SK-N-MC (cell line): ENCODE measurements at regions not wholly inside any gene's neighbourhood (a gene's known extent, or its start where the extent isn't known, plus 50 kb on each side); places are given as distances from the start of the nearest gene placed in this dataset.

Experiments
- DNase-seq: peaks from one replicate; pipeline ENCODE4 v3.0.0-alpha.2; 2011; ENCODE audit warnings: low read depth, low spot score
- H3K27ac ChIP-seq: fragments of 200-600 bp; sonication (generic); 2 replicates; pipeline ENCODE4 v1.5.1; 2016; ENCODE audit warnings: mixed run types
- H3K36me3 ChIP-seq: fragments of 200-600 bp; sonication (generic); 2 replicates; pipeline ENCODE4 v1.6.1; 2017; ENCODE audit warnings: antibody characterized with exemption, low read length, mixed read lengths; ENCODE audit not compliant: insufficient read depth
- H3K4me3 ChIP-seq: fragments of 200-600 bp; sonication (generic); 2 replicates; pipeline ENCODE4 v1.5.1; 2016
- H3K9ac ChIP-seq: fragments of 200-600 bp; sonication (generic); 2 replicates; pipeline ENCODE4 v1.8.0; 2017; ENCODE audit warnings: mixed run types, mixed read lengths; ENCODE audit not compliant: insufficient read length
- H3K9me3 ChIP-seq: fragments of 200-600 bp; sonication (generic); 2 replicates; pipeline ENCODE4 v1.6.1; 2017; ENCODE audit warnings: low read depth, mild to moderate bottlenecking, antibody characterized with exemption, low read length, moderate library complexity, mixed read lengths
- EZH2 ChIP-seq: fragments of 200-600 bp; sonication (generic); IDR thresholded peaks from one replicate; pipeline ENCODE4 v1.6.1; 2017; ENCODE audit warnings: antibody characterized with exemption
- FOXP2 ChIP-seq: optimal IDR thresholded peaks from 2 replicates; pipeline ENCODE3; 2011; ENCODE audit warnings: mild to moderate bottlenecking, moderate library complexity; ENCODE audit not compliant: insufficient read depth; ENCODE audit errors: extremely low read length, control extremely low read depth
- POLR2AphosphoS5 ChIP-seq: IDR thresholded peaks from 2 replicates; pipeline ENCODE4 v1.6.1; 2012; ENCODE audit warnings: mild to moderate bottlenecking, low read depth, low read length, borderline replicate concordance

GRCh38 chr1:13927736-13928135, 227.7 kb downstream of the PRDM2 start:
- no peak overlapping the region for H3K9ac ChIP-seq
- no peaks in the 10 kb centered on the region for H3K9me3 ChIP-seq
- TF ChIP-seq EZH2 (no peak), POLR2AphosphoS5 (no peak), FOXP2 (no peak)
- H3K4me3 ChIP-seq = no peak overlapping the region
- H3K36me3 ChIP-seq = no peaks in the 10 kb centered on the region
- H3K27ac ChIP-seq = no peak overlapping the region
- DNase-seq = no peak

GRCh38 chr1:13929313-13929712, 229.3 kb downstream of the PRDM2 start:
- Histone ChIP-seq H3K4me3 (no peak overlapping the region), H3K9me3 (no peaks in the 10 kb centered on the region), H3K27ac (no peak overlapping the region), H3K9ac (no peak overlapping the region), H3K36me3 (no peaks in the 10 kb centered on the region)
- no peak for DNase-seq
- TF ChIP-seq EZH2 = no peak
- TF ChIP-seq POLR2AphosphoS5 = no peak
- TF ChIP-seq FOXP2 = no peak

- H3K9me3 ChIP-seq = no peaks in the 10 kb centered on the region
- DNase-seq = no peak
- TF ChIP-seq EZH2 (no peak), FOXP2 (no peak), POLR2AphosphoS5 (no peak)
These were observed 230.2 kb downstream of the PRDM2 start for GRCh38 chr1:13930151-13930550.

GRCh38 chr1:13931226-13931625, 231.2 kb downstream of the PRDM2 start:
- Histone ChIP-seq H3K4me3 (no peak overlapping the region), H3K36me3 (no peaks in the 10 kb centered on the region), H3K9ac (no peak overlapping the region), H3K27ac (no peak overlapping the region), H3K9me3 (no peaks in the 10 kb centered on the region)
- TF ChIP-seq EZH2 (no peak), FOXP2 (no peak), POLR2AphosphoS5 (no peak)
- no peak for DNase-seq

More at GRCh38 chr1:13930151-13930550, 230.2 kb downstream of the PRDM2 start:
- H3K27ac ChIP-seq = no peak overlapping the region
- no peaks in the 10 kb centered on the region for H3K36me3 ChIP-seq
- no peak overlapping the region for H3K4me3 ChIP-seq
- H3K9ac ChIP-seq = no peak overlapping the region

- no peak for DNase-seq
- Histone ChIP-seq H3K9me3 (no peaks in the 10 kb centered on the region), H3K9ac (no peak overlapping the region), H3K4me3 (no peak overlapping the region), H3K27ac (no peak overlapping the region), H3K36me3 (no peaks in the 10 kb centered on the region)
- no peak for TF ChIP-seq POLR2AphosphoS5
- no peak for TF ChIP-seq FOXP2
- no peak for TF ChIP-seq EZH2
These were observed 235.3 kb downstream of the PRDM2 start for GRCh38 chr1:13935336-13935735.

GRCh38 chr1:13941315-13941714, 241.3 kb downstream of the PRDM2 start:
- Histone ChIP-seq H3K4me3 (no peak overlapping the region), H3K9me3 (no peaks in the 10 kb centered on the region), H3K27ac (no peak overlapping the region), H3K36me3 (no peaks in the 10 kb centered on the region), H3K9ac (no peak overlapping the region)
- no peak for DNase-seq
- no peak for TF ChIP-seq POLR2AphosphoS5
- no peak for TF ChIP-seq EZH2
- TF ChIP-seq FOXP2 = no peak

- Histone ChIP-seq H3K9me3 (no peaks in the 10 kb centered on the region), H3K4me3 (no peak overlapping the region), H3K9ac (no peak overlapping the region), H3K27ac (no peak overlapping the region), H3K36me3 (no peaks in the 10 kb centered on the region)
- no peak for DNase-seq
- TF ChIP-seq POLR2AphosphoS5 = no peak
- no peak for TF ChIP-seq FOXP2
- TF ChIP-seq EZH2 = no peak
These were observed 243.1 kb downstream of the PRDM2 start for GRCh38 chr1:13943055-13943454.

- DNase-seq = no peak
- no peak overlapping the region for H3K9ac ChIP-seq
These were observed 245.9 kb downstream of the PRDM2 start for GRCh38 chr1:13945856-13946255.

GRCh38 chr1:13947658-13948057, 247.7 kb downstream of the PRDM2 start:
- no peak overlapping the region for H3K4me3 ChIP-seq
- H3K9ac ChIP-seq = no peak overlapping the region
- no peaks in the 10 kb centered on the region for H3K36me3 ChIP-seq
- no peak for DNase-seq
- H3K27ac ChIP-seq = no peak overlapping the region
- no peaks in the 10 kb centered on the region for H3K9me3 ChIP-seq
- TF ChIP-seq POLR2AphosphoS5 = no peak
- TF ChIP-seq FOXP2 = no peak
- TF ChIP-seq EZH2 = no peak

More at GRCh38 chr1:13945856-13946255, 245.9 kb downstream of the PRDM2 start:
- Histone ChIP-seq H3K9me3 (no peaks in the 10 kb centered on the region), H3K36me3 (no peaks in the 10 kb centered on the region), H3K27ac (no peak overlapping the region), H3K4me3 (no peak overlapping the region)
- no peak for TF ChIP-seq FOXP2
- TF ChIP-seq POLR2AphosphoS5 = no peak
- TF ChIP-seq EZH2 = no peak

- TF ChIP-seq EZH2 (no peak), POLR2AphosphoS5 (no peak), FOXP2 (no peak)
- H3K27ac ChIP-seq = no peak overlapping the region
- DNase-seq = no peak
These were observed 248.4 kb downstream of the PRDM2 start for GRCh38 chr1:13948396-13948795.

More at GRCh38 chr1:13948396-13948795, 248.4 kb downstream of the PRDM2 start:
- Histone ChIP-seq H3K9me3 (no peaks in the 10 kb centered on the region), H3K36me3 (no peaks in the 10 kb centered on the region), H3K4me3 (no peak overlapping the region), H3K9ac (no peak overlapping the region)
